ENCODE measurements at regions not wholly inside any gene's neighbourhood (a gene's known extent, or its start where the extent isn't known, plus 50 kb on each side); places are given as distances from the start of the nearest gene placed in this dataset.

DNA sequence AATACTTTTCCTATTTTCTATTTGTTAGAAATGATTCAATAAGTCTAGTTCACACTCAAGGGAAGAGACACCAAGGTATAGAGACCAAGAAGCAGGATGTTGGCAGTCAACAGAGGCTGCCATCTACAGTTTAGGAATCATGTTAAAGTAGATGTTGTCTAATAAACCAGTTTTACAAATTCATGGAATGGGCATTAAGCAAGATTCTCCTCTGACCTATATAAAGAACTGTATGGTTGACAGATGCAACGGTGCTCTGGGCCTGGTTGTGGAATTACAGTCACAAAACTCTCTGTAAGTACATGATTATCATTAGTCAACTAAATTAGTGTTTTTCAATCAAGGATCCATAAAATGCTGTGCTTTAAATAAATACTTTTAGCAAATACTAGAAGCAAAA, 475.1 kb downstream of the NAV3 start:
- TF ChIP-seq, protein P1, sequence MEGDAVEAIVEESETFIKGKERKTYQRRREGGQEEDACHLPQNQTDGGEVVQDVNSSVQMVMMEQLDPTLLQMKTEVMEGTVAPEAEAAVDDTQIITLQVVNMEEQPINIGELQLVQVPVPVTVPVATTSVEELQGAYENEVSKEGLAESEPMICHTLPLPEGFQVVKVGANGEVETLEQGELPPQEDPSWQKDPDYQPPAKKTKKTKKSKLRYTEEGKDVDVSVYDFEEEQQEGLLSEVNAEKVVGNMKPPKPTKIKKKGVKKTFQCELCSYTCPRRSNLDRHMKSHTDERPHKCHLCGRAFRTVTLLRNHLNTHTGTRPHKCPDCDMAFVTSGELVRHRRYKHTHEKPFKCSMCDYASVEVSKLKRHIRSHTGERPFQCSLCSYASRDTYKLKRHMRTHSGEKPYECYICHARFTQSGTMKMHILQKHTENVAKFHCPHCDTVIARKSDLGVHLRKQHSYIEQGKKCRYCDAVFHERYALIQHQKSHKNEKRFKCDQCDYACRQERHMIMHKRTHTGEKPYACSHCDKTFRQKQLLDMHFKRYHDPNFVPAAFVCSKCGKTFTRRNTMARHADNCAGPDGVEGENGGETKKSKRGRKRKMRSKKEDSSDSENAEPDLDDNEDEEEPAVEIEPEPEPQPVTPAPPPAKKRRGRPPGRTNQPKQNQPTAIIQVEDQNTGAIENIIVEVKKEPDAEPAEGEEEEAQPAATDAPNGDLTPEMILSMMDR (IDR thresholded peaks at IDR 0.05): no peak
- TF ChIP-seq POLR2A (IDR thresholded peaks at IDR 0.05): no peak
